ENCODE measurements at regions not wholly inside any gene's neighbourhood (a gene's known extent, or its start where the extent isn't known, plus 50 kb on each side); places are given as distances from the start of the nearest gene placed in this dataset.

- TF ChIP-seq ZNF592 (IDR thresholded peaks at IDR 0.05) = no peak
- no peak for TF ChIP-seq TFAP4 (CRISPR knock-in tag; IDR thresholded peaks at IDR 0.05; ENCODE audit: borderline replicate concordance)
- no peak for TF ChIP-seq BCL6 (CRISPR knock-in tag; IDR thresholded peaks at IDR 0.05)
- TF ChIP-seq ID3 (CRISPR knock-in tag; IDR thresholded peaks at IDR 0.05) = no peak
- TF ChIP-seq ID3 (tag; IDR thresholded peaks at IDR 0.05) = no peak
- no peak for TF ChIP-seq KAT7 (CRISPR knock-in tag; IDR thresholded peaks at IDR 0.05; ENCODE audit: borderline replicate concordance)
Measured at GRCh38 chr13:110812869-110813645, 99.6 kb downstream of the ING1 start (continued).
